H1 (cell line): ENCODE measurements at regions not wholly inside any gene's neighbourhood (a gene's known extent, or its start where the extent isn't known, plus 50 kb on each side); places are given as distances from the start of the nearest gene placed in this dataset.

ENCODE experiments used
- CTCF ChIA-PET: fragments of 300-600 bp; sonication (Branson Sonifier 250); formaldehyde crosslinking; loops from one replicate; lab custom pipeline; 2021; ENCODE audit not compliant: partially characterized antibody; lab: Charles Lee
- POLR2A ChIA-PET: fragments of 300-600 bp; sonication (Branson Sonifier 250); formaldehyde crosslinking; loops from one replicate; lab custom pipeline; 2021; ENCODE audit warnings: inconsistent platforms; ENCODE audit not compliant: partially characterized antibody; lab: Charles Lee
- DNase-seq, 2 experiments: peaks; one replicate each; pipeline versions ENCODE4 v3.0.0 to v3.0.0-alpha.2; 2010 to 2022; ENCODE audit warnings: low spot score in 2 of 2, low read depth in 1 of 2, mixed read lengths in 1 of 2
- FAIRE-seq: peaks from 2 replicates; lab custom pipeline; 2011; peaks lifted over from hg19 to GRCh38; lab: Jason Lieb, UNC
- H2AFZ ChIP-seq: 2 replicates; pipeline ENCODE4 v1.8.1; 2012; ENCODE audit warnings: low read length, inconsistent platforms
- H2AK5ac ChIP-seq: 2 replicates; pipeline ENCODE4 v1.6.1; 2013; ENCODE audit warnings: low read depth, low read length
- H2BK120ac ChIP-seq: replicated peaks from 2 replicates; pipeline ENCODE3; 2013; ENCODE audit warnings: low read depth, low read length, inconsistent platforms
- H2BK12ac ChIP-seq: 2 replicates; pipeline ENCODE4 v1.6.1; 2013; ENCODE audit warnings: low read depth, low read length
- H2BK15ac ChIP-seq: 2 replicates; pipeline ENCODE4 v1.6.1; 2013; ENCODE audit warnings: low read length
- H2BK20ac ChIP-seq: 2 replicates; pipeline ENCODE4 v1.6.1; 2013; ENCODE audit warnings: low read length
- H2BK5ac ChIP-seq: 2 replicates; pipeline ENCODE4 v1.6.1; 2013; ENCODE audit warnings: low read depth, low read length
- H3K14ac ChIP-seq: 2 replicates; pipeline ENCODE4 v1.6.1; 2013; ENCODE audit warnings: inconsistent platforms; ENCODE audit not compliant: insufficient read length
- H3K18ac ChIP-seq: 2 replicates; pipeline ENCODE4 v1.6.1; 2013; ENCODE audit warnings: low read length; ENCODE audit errors: extremely low read depth
- H3K23ac ChIP-seq: 2 replicates; pipeline ENCODE4 v1.6.1; 2013; ENCODE audit warnings: inconsistent platforms; ENCODE audit not compliant: insufficient read length
- H3K23me2 ChIP-seq: 2 replicates; pipeline ENCODE4 v1.6.1; 2013; ENCODE audit warnings: low read depth, low read length
- H3K27ac ChIP-seq: 2 replicates; pipeline ENCODE4 v1.6.1; 2011; ENCODE audit warnings: low read depth, low read length, inconsistent platforms
- H3K27me3 ChIP-seq, 4 experiments: replicated peaks in 1 of 4; 1 replicate in 1 of 4; 2 replicates in 3 of 4; pipeline versions ENCODE4 v1.6.1 to v1.8.1; 2011 to 2013; ENCODE audit warnings: low read length in 3 of 4, mild to moderate bottlenecking in 3 of 4, inconsistent platforms in 2 of 4, mixed read lengths in 2 of 4, moderate library complexity in 1 of 4; ENCODE audit not compliant: control insufficient read depth in 3 of 4, insufficient read depth in 3 of 4; ENCODE audit errors: extremely low read depth in 1 of 4
- H3K36me3 ChIP-seq, 4 experiments: 2 replicates each; pipeline versions ENCODE4 v1.6.1 to v1.8.1; 2011 to 2013; ENCODE audit warnings: mild to moderate bottlenecking in 4 of 4, low read length in 3 of 4, moderate library complexity in 2 of 4, control low read depth in 1 of 4, inconsistent platforms in 1 of 4; ENCODE audit not compliant: insufficient read depth in 4 of 4, control insufficient read depth in 2 of 4
- H3K4ac ChIP-seq: replicated peaks from 2 replicates; pipeline ENCODE3; 2013; ENCODE audit warnings: low read length, low read depth, mixed read lengths, inconsistent platforms; ENCODE audit not compliant: insufficient read length
- H3K4me1 ChIP-seq, 4 experiments: replicated peaks in 1 of 4; 1 replicate in 1 of 4; 2 replicates in 3 of 4; pipeline versions ENCODE4 v1.6.1 to v1.8.1; 2011 to 2013; ENCODE audit warnings: low read length in 3 of 4, inconsistent platforms in 2 of 4, mixed read lengths in 1 of 4; ENCODE audit not compliant: insufficient read depth in 4 of 4, control insufficient read depth in 3 of 4
- H3K4me2 ChIP-seq, 2 experiments: 2 replicates each; pipeline versions ENCODE4 v1.6.1 to v1.8.1; 2011 to 2013; ENCODE audit warnings: low read depth in 2 of 2, low read length in 2 of 2, control low read depth in 1 of 2, inconsistent platforms in 1 of 2, mild to moderate bottlenecking in 1 of 2; ENCODE audit not compliant: insufficient read depth in 1 of 2
- H3K4me3 ChIP-seq, 4 experiments: fragments of 200-600, 300-600 bp in 1 of 4; sonication (generic), shearing (Covaris generic), sonication (Bioruptor Twin) in 1 of 4; 2 replicates each; pipeline versions ENCODE4 v1.5.1 to v1.8.1; 2011 to 2016; ENCODE audit warnings: low read length in 4 of 4, low read depth in 3 of 4, control low read depth in 2 of 4, inconsistent platforms in 2 of 4, mild to moderate bottlenecking in 2 of 4, mixed read lengths in 1 of 4, moderate library complexity in 1 of 4; ENCODE audit not compliant: insufficient read depth in 2 of 4; ENCODE audit errors: extremely low read depth in 1 of 4
- H3K56ac ChIP-seq: replicated peaks from 2 replicates; pipeline ENCODE3; 2013; ENCODE audit warnings: low read depth, mild to moderate bottlenecking, mixed read lengths, low read length, inconsistent platforms; ENCODE audit not compliant: insufficient read length
- H3K79me1 ChIP-seq: 2 replicates; pipeline ENCODE4 v1.6.1; 2013; ENCODE audit warnings: low read depth, low read length, control low read depth
- H3K79me2 ChIP-seq, 2 experiments: 2 replicates each; pipeline versions ENCODE4 v1.6.1 to v1.8.1; 2012 to 2013; ENCODE audit warnings: low read length in 2 of 2, mild to moderate bottlenecking in 2 of 2, inconsistent platforms in 1 of 2; ENCODE audit not compliant: insufficient read depth in 2 of 2, control insufficient read depth in 1 of 2
- H3K9ac ChIP-seq, 4 experiments: replicated peaks in 1 of 4; 1 replicate in 1 of 4; 2 replicates in 3 of 4; pipeline versions ENCODE4 v1.6.1 to v1.8.1; 2011 to 2013; ENCODE audit warnings: low read depth in 3 of 4, low read length in 3 of 4, control low read depth in 2 of 4, mild to moderate bottlenecking in 2 of 4, moderate library complexity in 2 of 4, inconsistent platforms in 1 of 4; ENCODE audit errors: extremely low read depth in 1 of 4
- H3K9me3 ChIP-seq, 2 experiments: 2 replicates each; pipeline versions ENCODE4 v1.6.1 to v1.8.1; 2012 to 2013; ENCODE audit warnings: mild to moderate bottlenecking in 2 of 2, moderate library complexity in 2 of 2, control low read depth in 1 of 2, inconsistent platforms in 1 of 2, low read depth in 1 of 2, low read length in 1 of 2, mixed read lengths in 1 of 2; ENCODE audit not compliant: insufficient read depth in 2 of 2
- H4K20me1 ChIP-seq, 2 experiments: replicated peaks in 1 of 2; 2 replicates each; pipeline versions ENCODE3 to v1.8.1; 2011 to 2013; ENCODE audit warnings: inconsistent platforms in 2 of 2, low read length in 2 of 2, mild to moderate bottlenecking in 1 of 2; ENCODE audit not compliant: insufficient read depth in 2 of 2, control insufficient read depth in 1 of 2
- H4K5ac ChIP-seq: 2 replicates; pipeline ENCODE4 v1.6.1; 2013; ENCODE audit warnings: low read length, low read depth, mixed read lengths, inconsistent platforms; ENCODE audit not compliant: insufficient read length
- H4K8ac ChIP-seq: 2 replicates; pipeline ENCODE4 v1.8.0; 2013; ENCODE audit warnings: mild to moderate bottlenecking, moderate library complexity, low read length, inconsistent platforms; ENCODE audit not compliant: insufficient read depth; ENCODE audit errors: extremely low read depth
- H4K91ac ChIP-seq: replicated peaks from 2 replicates; pipeline ENCODE3; 2013; ENCODE audit warnings: low read length, mixed read lengths, inconsistent platforms; ENCODE audit not compliant: insufficient read length
- BRCA1 ChIP-seq: IDR thresholded peaks from 2 replicates; pipeline ENCODE4 v1.6.1; 2012; ENCODE audit warnings: low read depth, low read length, improper control_type of control experiment
- EZH2 ChIP-seq: fragments of 200-600 bp; sonication (generic); IDR thresholded peaks from 2 replicates; pipeline ENCODE4 v1.7.1; 2012; ENCODE audit warnings: low read depth, mild to moderate bottlenecking, moderate library complexity, low read length, inconsistent platforms; ENCODE audit not compliant: severe bottlenecking
- HDAC2 ChIP-seq, 2 experiments: fragments of 300-600 bp in 1 of 2; sonication (generic) in 1 of 2; IDR thresholded peaks; 2 replicates each; pipeline ENCODE4 v1.6.1; 2011 to 2012; ENCODE audit warnings: low read depth in 2 of 2, low read length in 2 of 2, mild to moderate bottlenecking in 2 of 2, moderate library complexity in 2 of 2, borderline replicate concordance in 1 of 2, inconsistent platforms in 1 of 2
- SUZ12 ChIP-seq: fragments of 200-600 bp; sonication (generic); IDR thresholded peaks from 2 replicates; pipeline ENCODE4 v1.6.1; 2012; ENCODE audit warnings: mild to moderate bottlenecking, inconsistent platforms, low read length, moderate library complexity, mixed read lengths
- TAF1 ChIP-seq: IDR thresholded peaks from 2 replicates; pipeline ENCODE4 v1.6.1; 2011; ENCODE audit warnings: mild to moderate bottlenecking, low read depth, low read length
- YY1 ChIP-seq: IDR thresholded peaks from 2 replicates; pipeline ENCODE4 v1.6.1; 2011; ENCODE audit warnings: low read depth, mild to moderate bottlenecking, low read length
- WGBS, 2 experiments: shearing (Covaris generic) in 1 of 2; methylation state at CpG; one replicate each; pipeline versions ENCODE4 v1.1.6 to v1.1.7; 2013 to 2015; ENCODE audit warnings: low lambda C conversion rate in 2 of 2, mixed read lengths in 2 of 2, inconsistent platforms in 1 of 2, low coverage in 1 of 2, missing lambda C conversion rate in 1 of 2; ENCODE audit not compliant: insufficient replicate concordance in 2 of 2, insufficient coverage in 1 of 2, insufficient read length in 1 of 2; ENCODE audit errors: extremely low coverage in 1 of 2, missing lambda C conversion rate in 1 of 2; 5-methylcytosine and 5-hydroxymethylcytosine counted together
- TF ChIP-seq, protein P1 (sequence below): IDR thresholded peaks from 2 replicates; pipeline ENCODE4 v1.6.1; 2011; ENCODE audit warnings: low read length, improper control_type of control experiment

DNA sequence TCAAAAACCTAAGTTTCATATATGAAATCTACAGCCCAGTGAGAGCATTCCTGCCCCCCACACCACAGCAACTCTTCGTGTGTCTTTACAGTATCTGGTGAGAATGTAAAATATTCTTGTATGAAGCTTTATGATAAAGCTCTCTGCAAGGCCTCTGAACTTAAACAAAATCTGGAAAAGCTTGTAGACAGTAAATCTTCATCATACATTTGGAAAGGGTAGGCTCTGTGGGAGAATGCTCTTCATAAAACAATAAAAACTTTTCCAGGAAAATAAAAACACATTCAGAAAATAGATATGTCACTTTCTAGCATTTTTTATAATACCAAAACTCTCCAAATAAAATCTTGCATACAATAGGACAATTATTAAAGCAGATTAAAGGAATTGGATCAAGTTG lies 1009.5 kb downstream of the NAALADL2 start:
- no peaks in the 10 kb centered on the region for H3K4me1 ChIP-seq
- POLR2A ChIA-PET: no interaction called here
- no peak overlapping the region for H3K4ac ChIP-seq
- H3K4me2 ChIP-seq: no peak overlapping the region
- no peaks in the 10 kb centered on the region for H4K20me1 ChIP-seq
- H3K56ac ChIP-seq: no peak overlapping the region
- no peak overlapping the region for H2AK5ac ChIP-seq
- FAIRE-seq (no peak), DNase-seq (no peak)
- H3K79me1 ChIP-seq: no peaks in the 10 kb centered on the region
- H4K8ac ChIP-seq: no peak overlapping the region
- no peak for TF ChIP-seq TAF1
- TF ChIP-seq YY1: no peak
- no peak for TF ChIP-seq EZH2
- TF ChIP-seq SUZ12: no peak
- TF ChIP-seq BRCA1: no peak
- TF ChIP-seq, protein P1, sequence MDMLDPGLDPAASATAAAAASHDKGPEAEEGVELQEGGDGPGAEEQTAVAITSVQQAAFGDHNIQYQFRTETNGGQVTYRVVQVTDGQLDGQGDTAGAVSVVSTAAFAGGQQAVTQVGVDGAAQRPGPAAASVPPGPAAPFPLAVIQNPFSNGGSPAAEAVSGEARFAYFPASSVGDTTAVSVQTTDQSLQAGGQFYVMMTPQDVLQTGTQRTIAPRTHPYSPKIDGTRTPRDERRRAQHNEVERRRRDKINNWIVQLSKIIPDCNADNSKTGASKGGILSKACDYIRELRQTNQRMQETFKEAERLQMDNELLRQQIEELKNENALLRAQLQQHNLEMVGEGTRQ: no peak
- TF ChIP-seq HDAC2 (IDR thresholded peaks at IDR 0.05; ENCODE audit: borderline replicate concordance in 1 of 2, low read depth in 2 of 2, low read length in 2 of 2): no peak
- no peak overlapping the region for H4K5ac ChIP-seq
- no peak overlapping the region for H3K4me3 ChIP-seq
- H2BK20ac ChIP-seq: no peak overlapping the region
- H2BK120ac ChIP-seq: no peak overlapping the region
- H3K14ac ChIP-seq: no peak overlapping the region
- CTCF ChIA-PET: no interaction called here
- H3K9ac ChIP-seq: no peak overlapping the region
- 90% methylated on average over 1 of the region's 1 CpG; no CpG with 5 or more reads in 1 of the 2 experiments for WGBS, 2 experiments
- no peaks in the 10 kb centered on the region for H3K9me3 ChIP-seq
- no peaks in the 10 kb centered on the region for H3K23me2 ChIP-seq
- no peaks in the 10 kb centered on the region for H3K79me2 ChIP-seq
- no peak overlapping the region for H2BK5ac ChIP-seq
- no peak overlapping the region for H3K18ac ChIP-seq
- no peak overlapping the region for H2BK12ac ChIP-seq
- H2AFZ ChIP-seq: no peak overlapping the region
- no peak overlapping the region for H3K23ac ChIP-seq
- no peak overlapping the region for H3K27ac ChIP-seq
- no peak overlapping the region for H4K91ac ChIP-seq
- H3K36me3 ChIP-seq: no peaks in the 10 kb centered on the region
- no peak overlapping the region for H2BK15ac ChIP-seq
- no peaks in the 10 kb centered on the region for H3K27me3 ChIP-seq
